SK-N-MC (cell line): ENCODE measurements at regions not wholly inside any gene's neighbourhood (a gene's known extent, or its start where the extent isn't known, plus 50 kb on each side); places are given as distances from the start of the nearest gene placed in this dataset.

Experiments used
- DNase-seq: peaks from one replicate; pipeline ENCODE4 v3.0.0-alpha.2; 2011; ENCODE audit warnings: low read depth, low spot score
- H3K27ac ChIP-seq: fragments of 200-600 bp; sonication (generic); 2 replicates; pipeline ENCODE4 v1.5.1; 2016; ENCODE audit warnings: mixed run types
- H3K36me3 ChIP-seq: fragments of 200-600 bp; sonication (generic); 2 replicates; pipeline ENCODE4 v1.6.1; 2017; ENCODE audit warnings: antibody characterized with exemption, low read length, mixed read lengths; ENCODE audit not compliant: insufficient read depth
- H3K4me3 ChIP-seq: fragments of 200-600 bp; sonication (generic); 2 replicates; pipeline ENCODE4 v1.5.1; 2016
- H3K9ac ChIP-seq: fragments of 200-600 bp; sonication (generic); 2 replicates; pipeline ENCODE4 v1.8.0; 2017; ENCODE audit warnings: mixed run types, mixed read lengths; ENCODE audit not compliant: insufficient read length
- H3K9me3 ChIP-seq: fragments of 200-600 bp; sonication (generic); 2 replicates; pipeline ENCODE4 v1.6.1; 2017; ENCODE audit warnings: low read depth, mild to moderate bottlenecking, antibody characterized with exemption, low read length, moderate library complexity, mixed read lengths
- EZH2 ChIP-seq: fragments of 200-600 bp; sonication (generic); IDR thresholded peaks from one replicate; pipeline ENCODE4 v1.6.1; 2017; ENCODE audit warnings: antibody characterized with exemption
- FOXP2 ChIP-seq: optimal IDR thresholded peaks from 2 replicates; pipeline ENCODE3; 2011; ENCODE audit warnings: mild to moderate bottlenecking, moderate library complexity; ENCODE audit not compliant: insufficient read depth; ENCODE audit errors: extremely low read length, control extremely low read depth
- POLR2AphosphoS5 ChIP-seq: IDR thresholded peaks from 2 replicates; pipeline ENCODE4 v1.6.1; 2012; ENCODE audit warnings: mild to moderate bottlenecking, low read depth, low read length, borderline replicate concordance

GRCh38 chr4:114773339-114773738, 174.7 kb downstream of the UGT8 start:
- H3K27ac ChIP-seq: no peak overlapping the region
- no peaks in the 10 kb centered on the region for H3K36me3 ChIP-seq
- no peak for TF ChIP-seq POLR2AphosphoS5
- no peak for TF ChIP-seq EZH2
- TF ChIP-seq FOXP2: no peak
- H3K9ac ChIP-seq: no peak overlapping the region
- H3K9me3 ChIP-seq: no peaks in the 10 kb centered on the region
- no peak for DNase-seq
- no peak overlapping the region for H3K4me3 ChIP-seq
